GM19438 (cell line): ENCODE measurements at regions not wholly inside any gene's neighbourhood (a gene's known extent, or its start where the extent isn't known, plus 50 kb on each side); places are given as distances from the start of the nearest gene placed in this dataset.
"Not testable (repeated sequence)": the region's sequence is repeated elsewhere in the genome, so short reads cannot be mapped to it uniquely, and the experiment has no call there.

Experiments used
- ATAC-seq: cut with Tn5 transposase; IDR thresholded peaks from one replicate; pipeline ENCODE4 v1.9.1; 2021; ENCODE audit warnings: low read depth; ENCODE audit not compliant: unreplicated experiment

DNA sequence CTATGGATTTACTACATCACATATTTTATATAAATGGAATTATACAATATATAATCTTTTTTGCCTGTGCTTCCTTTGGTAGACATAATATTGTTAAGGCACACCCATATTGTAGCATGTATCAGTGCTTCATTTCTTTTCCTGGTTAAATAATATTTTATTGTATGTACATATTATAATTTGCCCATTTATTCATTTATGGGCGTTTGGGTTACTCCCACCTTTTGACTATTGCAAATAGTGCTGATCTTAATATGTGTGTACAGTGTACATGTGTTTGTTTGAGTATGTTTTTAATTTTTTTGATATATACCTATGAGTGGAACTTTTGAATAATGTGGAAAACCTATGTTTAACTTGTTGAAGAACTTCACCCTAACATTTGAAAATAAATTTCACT, 804.2 kb downstream of the DHX35 start:
- no peak for ATAC-seq

GRCh38 chr20:39762716-39763115, 800.6 kb downstream of the DHX35 start:
- no peak for ATAC-seq

DNA sequence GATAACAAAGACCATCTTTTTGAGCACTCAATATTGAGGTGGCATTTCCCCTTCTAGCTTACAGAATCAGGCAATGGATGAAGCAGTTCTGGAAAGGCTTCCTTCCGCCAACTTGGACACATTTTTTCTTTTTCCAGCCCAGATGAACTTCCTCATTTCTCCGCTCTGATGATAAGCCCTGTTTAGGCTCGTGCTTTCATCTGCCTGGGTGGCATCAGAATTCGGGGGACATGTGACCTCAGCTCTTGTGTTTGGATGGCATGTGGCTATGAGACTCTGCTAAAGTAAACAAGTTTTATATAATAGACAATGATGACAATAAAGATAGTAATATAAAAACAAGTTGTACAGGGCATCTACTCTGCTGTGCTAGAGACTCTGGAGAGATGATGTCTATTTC, 796.7 kb downstream of the DHX35 start:
- no peak for ATAC-seq

DNA sequence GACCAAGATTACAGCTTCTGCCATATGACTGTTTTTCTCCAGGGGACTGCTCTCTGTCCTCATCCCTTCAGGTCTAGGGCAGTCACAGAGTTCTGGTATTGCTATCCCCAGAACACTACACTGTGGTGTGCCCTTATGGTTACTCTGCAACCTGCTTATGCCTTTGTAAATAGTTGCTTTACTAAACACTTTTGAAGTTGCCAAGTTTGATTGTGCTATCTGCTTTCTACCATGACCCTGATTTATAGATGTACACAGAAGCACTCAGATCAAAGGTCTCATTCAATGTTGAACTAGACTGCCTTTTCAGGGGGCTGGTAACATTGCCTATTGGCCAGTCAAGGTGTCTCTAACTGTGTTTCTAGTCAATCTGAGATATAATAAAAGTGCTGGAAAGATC, 794.7 kb downstream of the DHX35 start:
- ATAC-seq, result no peak

DNA sequence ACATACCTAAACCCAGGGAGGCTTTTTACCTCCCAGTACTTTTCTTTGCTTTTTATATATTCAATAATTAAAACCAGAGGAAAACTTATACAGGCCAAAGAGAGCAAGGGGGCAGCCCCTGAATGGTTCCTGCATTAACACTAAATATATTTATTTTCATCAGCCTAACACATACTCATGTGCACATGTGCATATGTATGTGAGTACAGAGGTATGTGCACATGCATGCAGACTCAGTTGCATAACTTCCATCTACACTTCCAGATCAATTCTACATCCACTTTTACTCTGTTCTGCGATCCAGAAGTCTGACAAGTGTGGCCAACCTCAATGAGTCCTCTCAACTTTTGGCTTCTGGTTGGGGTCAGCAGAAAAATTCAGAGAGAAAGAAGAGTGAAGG, 794.2 kb downstream of the DHX35 start:
- no peak for ATAC-seq

DNA sequence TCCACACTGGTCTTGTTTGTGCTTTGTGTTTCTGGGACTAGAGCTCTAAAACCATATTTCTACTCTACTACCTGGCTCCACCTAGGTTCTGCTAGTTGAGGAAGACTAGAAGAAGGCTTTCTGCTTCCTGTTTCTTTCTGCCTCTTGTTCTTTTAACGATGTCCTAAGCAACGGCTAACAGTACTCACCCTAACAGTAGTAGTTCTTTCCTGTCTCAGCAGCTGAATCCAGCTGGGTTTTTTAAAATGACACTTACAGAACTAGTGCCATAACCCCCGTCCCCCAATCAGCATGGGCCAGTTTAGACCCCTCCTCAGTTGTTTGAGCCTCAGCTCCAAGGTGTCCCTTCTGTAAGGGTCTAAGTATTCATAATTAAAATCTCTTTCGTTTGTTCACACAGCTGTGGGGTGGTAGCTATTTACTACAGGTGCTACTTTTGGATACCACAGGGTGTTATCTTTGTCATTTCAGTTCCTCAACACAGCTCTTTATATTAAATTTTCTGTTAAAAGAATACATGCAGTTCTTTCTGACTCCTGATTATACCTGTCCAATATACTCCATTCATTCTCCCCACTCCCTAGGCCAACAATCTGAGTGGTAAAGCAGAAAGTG, 790.2 kb downstream of the DHX35 start:
- no peak for ATAC-seq

- no peak for ATAC-seq
These were observed 789.5 kb downstream of the DHX35 start for GRCh38 chr20:39751557-39752137.

DNA sequence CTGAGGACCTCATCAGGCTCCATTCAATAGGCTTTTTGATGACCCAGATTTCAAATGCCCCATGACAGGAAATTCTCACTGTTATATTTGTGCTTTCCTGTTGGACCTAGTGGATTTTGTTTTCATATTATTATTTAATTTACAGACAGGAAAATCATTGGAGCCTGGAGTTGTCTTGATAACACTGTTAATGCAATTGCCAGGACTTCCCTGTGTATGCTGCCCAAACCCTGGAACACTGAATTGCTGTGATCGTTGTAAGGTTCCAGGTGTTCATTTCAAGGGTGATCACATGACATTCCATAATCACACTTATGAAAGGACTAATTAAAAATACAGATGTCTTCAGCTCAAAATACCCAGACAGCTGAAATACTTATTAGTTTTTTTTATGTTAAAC, 783.2 kb downstream of the DHX35 start:
- ATAC-seq, result no peak

DNA sequence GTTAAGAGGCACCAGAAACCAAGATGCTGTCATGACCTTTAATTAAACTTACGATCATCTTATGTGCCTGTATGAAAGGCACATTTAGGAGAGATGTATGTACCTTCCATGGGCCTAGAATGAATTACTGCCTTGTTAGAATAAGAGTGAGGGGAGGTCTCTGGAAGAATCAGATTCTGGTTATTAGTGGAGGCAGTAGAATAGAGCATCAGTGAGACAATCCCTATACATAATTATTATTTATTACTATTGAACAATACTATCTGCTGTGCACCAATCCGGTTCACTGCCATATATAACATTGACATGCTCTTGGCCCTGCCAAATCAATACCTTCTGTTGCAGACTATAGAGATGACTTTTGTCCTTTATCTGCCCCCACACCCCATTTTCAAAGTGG, 776.5 kb downstream of the DHX35 start:
- no peak for ATAC-seq

- ATAC-seq, result no peak
These were observed 774.5 kb downstream of the DHX35 start for GRCh38 chr20:39736434-39737327.

- ATAC-seq, result not testable (repeated sequence)
These were observed 763.4 kb downstream of the DHX35 start for GRCh38 chr20:39725513-39725912.

GRCh38 chr20:39719293-39719692, 757.1 kb downstream of the DHX35 start:
- ATAC-seq, result no peak

GRCh38 chr20:39717936-39718335, 755.8 kb downstream of the DHX35 start:
- ATAC-seq, result no peak

- no peak for ATAC-seq
These were observed 754.7 kb downstream of the DHX35 start for GRCh38 chr20:39716796-39717341.

DNA sequence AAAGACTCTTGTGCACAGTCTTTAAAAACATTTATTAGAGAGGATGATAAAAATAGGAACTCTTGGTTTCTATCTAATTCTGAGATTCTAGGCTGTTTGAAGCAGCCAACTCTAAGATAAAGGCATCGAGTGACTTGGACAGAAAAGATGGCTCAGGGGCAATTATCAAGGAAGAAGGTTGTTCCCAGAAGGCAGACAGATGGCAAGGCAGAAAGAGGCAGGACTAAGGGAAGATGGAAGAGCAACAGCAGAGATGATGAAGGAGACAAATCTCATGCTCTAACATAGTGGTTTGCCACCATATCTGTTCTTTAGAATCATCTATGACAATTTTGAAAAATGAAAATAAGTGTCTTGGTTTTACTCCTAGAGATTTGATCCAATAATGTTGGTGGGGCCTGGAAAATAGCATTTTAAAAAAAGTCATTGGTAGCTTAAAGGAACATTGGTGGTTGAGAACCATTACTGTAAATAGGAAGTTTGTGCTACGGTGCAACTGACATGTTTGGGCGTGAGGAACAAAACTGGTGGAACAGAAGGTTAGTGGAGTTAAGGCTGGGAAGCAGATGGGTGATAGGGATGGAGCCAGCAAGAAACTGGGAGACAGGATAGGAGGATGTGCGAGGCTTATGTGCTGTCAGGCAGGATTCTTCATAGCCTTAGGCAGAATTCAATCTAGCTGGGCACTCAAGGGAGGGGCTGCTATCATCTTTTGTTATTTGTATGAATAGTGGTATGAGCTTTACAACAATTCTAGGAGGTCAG, 751.1 kb downstream of the DHX35 start:
- no peak for ATAC-seq

DNA sequence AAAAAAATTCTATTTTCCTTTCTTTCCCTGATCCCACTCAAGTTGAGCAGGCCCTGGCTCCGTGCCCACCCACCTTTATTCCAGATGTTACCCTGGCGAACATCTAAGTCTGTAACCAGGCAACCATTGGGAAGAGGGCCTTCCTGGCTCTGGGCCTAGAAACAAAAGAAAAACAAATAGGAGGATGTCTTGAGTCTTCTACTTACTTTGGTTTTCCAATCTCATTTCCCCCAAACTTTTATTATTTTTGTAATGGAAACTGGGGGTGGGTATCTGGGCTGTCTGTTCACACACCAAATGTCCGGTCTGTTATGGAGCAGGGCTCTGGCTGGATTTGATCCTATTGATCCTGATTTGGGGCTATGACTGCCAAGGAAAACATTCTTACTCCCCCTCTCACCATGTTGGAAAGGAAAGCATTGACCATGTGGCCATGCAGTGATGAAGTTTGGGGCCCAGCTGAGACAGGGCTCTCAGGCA, 744.1 kb downstream of the DHX35 start:
- ATAC-seq, result no peak

- no peak for ATAC-seq
These were observed 742.9 kb downstream of the DHX35 start for GRCh38 chr20:39705032-39705431.

DNA sequence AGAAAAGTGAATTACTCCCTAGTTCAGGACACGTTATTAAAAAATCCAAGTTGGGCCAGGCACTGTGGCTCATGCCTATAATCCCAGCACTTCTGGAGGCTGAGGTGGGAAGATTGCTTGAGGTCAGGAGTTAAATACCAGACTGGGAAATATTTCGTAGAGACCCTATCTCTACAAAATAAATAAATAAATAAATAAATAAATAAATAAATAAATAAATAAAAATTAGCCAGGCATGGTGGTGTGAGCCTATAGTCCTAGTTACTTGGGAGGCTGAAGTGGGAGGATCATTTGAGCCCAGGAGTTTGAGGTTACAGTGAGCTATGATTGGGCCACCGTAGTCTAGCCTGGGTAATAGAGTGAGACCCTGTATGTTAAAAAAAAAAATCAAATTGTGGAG, 741.2 kb downstream of the DHX35 start:
- ATAC-seq, result not testable (repeated sequence)

DNA sequence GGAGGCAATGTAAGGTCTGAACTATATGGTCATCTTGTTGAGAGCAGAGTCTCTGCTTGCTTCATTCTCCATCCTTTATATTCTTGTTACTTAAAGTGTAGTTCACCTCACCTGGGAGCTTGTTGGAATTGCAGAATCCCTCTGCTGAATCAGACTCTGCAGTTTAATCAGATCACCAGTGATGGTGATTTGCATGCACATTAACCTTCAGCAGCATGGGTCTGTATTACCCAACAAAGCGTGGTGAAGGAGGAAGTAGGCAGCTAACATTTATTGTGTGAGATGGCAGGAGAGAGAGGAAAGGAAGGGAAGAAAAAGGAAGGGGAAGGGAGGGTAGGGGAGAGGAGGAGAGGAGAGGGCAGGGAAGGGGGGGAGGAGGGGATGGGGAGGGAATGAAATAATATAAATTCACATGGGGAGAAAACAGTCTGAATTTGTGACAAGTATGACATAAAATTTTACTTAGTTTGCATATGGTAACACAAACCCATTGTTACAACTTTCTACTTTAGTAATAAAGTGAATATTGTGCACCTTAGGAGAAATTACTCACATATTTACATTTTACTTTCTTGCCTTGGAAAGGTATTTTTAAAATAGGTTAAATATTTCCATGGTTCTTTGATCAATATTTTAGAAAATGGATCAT, 740.7 kb downstream of the DHX35 start:
- ATAC-seq, result no peak

DNA sequence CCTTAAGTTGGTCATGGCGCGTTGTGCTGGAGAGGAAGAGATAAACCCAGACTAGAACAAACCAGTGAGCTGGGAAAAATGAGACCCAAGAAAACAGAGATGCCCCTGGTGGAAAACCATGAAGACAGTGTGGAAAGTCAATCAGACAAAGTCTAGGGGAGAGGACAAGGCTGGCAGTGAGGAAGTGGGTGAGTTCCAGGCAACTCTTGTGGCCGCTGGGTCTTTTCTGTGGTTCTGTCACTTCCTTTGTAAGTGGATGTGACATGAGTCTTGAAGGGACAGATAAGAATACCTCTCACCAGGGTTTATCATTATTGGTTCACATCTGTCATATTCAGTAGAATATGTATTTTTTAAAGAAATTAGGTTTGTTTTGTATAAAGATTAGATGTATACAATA, 738.4 kb downstream of the DHX35 start:
- ATAC-seq, result no peak
